ENCODE measurements at regions not wholly inside any gene's neighbourhood (a gene's known extent, or its start where the extent isn't known, plus 50 kb on each side); places are given as distances from the start of the nearest gene placed in this dataset.

GRCh38 chrX:103437147-103437873 lies 61.0 kb downstream of the BEX3 start:
- Histone ChIP-seq H3K9me3 (ENCODE audit: control insufficient read depth in 1 of 2, insufficient read depth in 1 of 2, low read length in 2 of 2) (no peaks in the 10 kb centered on the region), H3K27ac (ENCODE audit: low read depth in 1 of 2, low read length in 2 of 2) (no peak overlapping the region), H3K4me3 (ENCODE audit: low read length) (no peak overlapping the region), H3K27me3 (ENCODE audit: control insufficient read depth in 1 of 2, insufficient read depth in 2 of 2, low read length in 2 of 2) (no peaks in the 10 kb centered on the region), H3K4me1 (ENCODE audit: insufficient read depth, low read length) (no peaks in the 10 kb centered on the region), H3K36me3 (ENCODE audit: insufficient read depth, low read length) (no peaks in the 10 kb centered on the region)
- intact Hi-C loops (cut with DNase I, micrococcal nuclease), result no loop called here
- Mint-ChIP-seq H3K4me3 (no peak overlapping the region), H3K27ac (no peak overlapping the region), H3K4me1 (ENCODE audit: low read depth) (no peaks in the 10 kb centered on the region), H3K9me3 (no peaks in the 10 kb centered on the region), H3K36me3 (ENCODE audit: low read depth) (no peaks in the 10 kb centered on the region), H3K27me3 (no peaks in the 10 kb centered on the region)
- ATAC-seq (ENCODE audit: poor library complexity) (no peak), DNase-seq (no peak)
- TF ChIP-seq CTCF (IDR thresholded peaks at IDR 0.05), result no peak
- POLR2A ChIA-PET, result no interaction called here
- CTCF ChIA-PET, result interaction anchor here (1.2 kb wide), 1 partner anchor 27 kb away, joined by 3 read pairs; no protein-coding TSS in a partner anchor

- H3K4me3 Mint-ChIP-seq, result no peak overlapping the region
- H3K36me3 Mint-ChIP-seq (ENCODE audit: low read depth), result no peaks in the 10 kb centered on the region
- no peaks in the 10 kb centered on the region for H3K27me3 Mint-ChIP-seq
- TF ChIP-seq CTCF (IDR thresholded peaks at IDR 0.05), result no peak
- Histone ChIP-seq H3K27ac (ENCODE audit: low read depth in 1 of 2, low read length in 2 of 2) (no peak overlapping the region), H3K27me3 (ENCODE audit: control insufficient read depth in 1 of 2, insufficient read depth in 2 of 2, low read length in 2 of 2) (no peaks in the 10 kb centered on the region), H3K4me3 (ENCODE audit: low read length) (no peak overlapping the region), H3K9me3 (ENCODE audit: control insufficient read depth in 1 of 2, insufficient read depth in 1 of 2, low read length in 2 of 2) (no peaks in the 10 kb centered on the region), H3K4me1 (ENCODE audit: insufficient read depth, low read length) (no peaks in the 10 kb centered on the region), H3K36me3 (ENCODE audit: insufficient read depth, low read length) (no peaks in the 10 kb centered on the region)
- POLR2A ChIA-PET, result no interaction called here
- H3K27ac Mint-ChIP-seq, result no peak overlapping the region
- DNase-seq, result no peak
- intact Hi-C loops (cut with DNase I, micrococcal nuclease), result no loop called here
- H3K9me3 Mint-ChIP-seq, result no peaks in the 10 kb centered on the region
- H3K4me1 Mint-ChIP-seq (ENCODE audit: low read depth), result no peaks in the 10 kb centered on the region
- CTCF ChIA-PET, result no interaction called here
- ATAC-seq (ENCODE audit: poor library complexity), result no peak
Measured at GRCh38 chrX:103439161-103439560, 62.8 kb downstream of the BEX3 start.

GRCh38 chrX:103440621-103441020 lies 64.3 kb downstream of the BEX3 start:
- no peak overlapping the region for H3K27ac ChIP-seq (ENCODE audit: low read depth in 1 of 2, low read length in 2 of 2)
- H3K4me3 ChIP-seq (ENCODE audit: low read length), result no peak overlapping the region
- Mint-ChIP-seq H3K4me3 (no peak overlapping the region), H3K27ac (no peak overlapping the region), H3K27me3 (no peaks in the 10 kb centered on the region), H3K36me3 (ENCODE audit: low read depth) (no peaks in the 10 kb centered on the region), H3K4me1 (ENCODE audit: low read depth) (no peaks in the 10 kb centered on the region), H3K9me3 (no peaks in the 10 kb centered on the region)
- ChIA-PET CTCF (no interaction called here), POLR2A (no interaction called here)
- no peak for TF ChIP-seq CTCF (IDR thresholded peaks at IDR 0.05)
- no peaks in the 10 kb centered on the region for H3K27me3 ChIP-seq (ENCODE audit: control insufficient read depth in 1 of 2, insufficient read depth in 2 of 2, low read length in 2 of 2)
- H3K9me3 ChIP-seq (ENCODE audit: control insufficient read depth in 1 of 2, insufficient read depth in 1 of 2, low read length in 2 of 2), result no peaks in the 10 kb centered on the region
- H3K36me3 ChIP-seq (ENCODE audit: insufficient read depth, low read length), result no peaks in the 10 kb centered on the region
- no peak for DNase-seq
- ATAC-seq (ENCODE audit: poor library complexity), result no peak
- H3K4me1 ChIP-seq (ENCODE audit: insufficient read depth, low read length), result no peaks in the 10 kb centered on the region
- intact Hi-C loops (cut with DNase I, micrococcal nuclease), result no loop called here

All from CD4-positive, alpha-beta T cell (primary cell).